Middle frontal gyrus (tissue), 1 donor: ENCODE measurements at regions not wholly inside any gene's neighbourhood (a gene's known extent, or its start where the extent isn't known, plus 50 kb on each side); places are given as distances from the start of the nearest gene placed in this dataset.

ENCODE experiments used
- DNase-seq: peaks from one replicate; pipeline ENCODE4 v3.0.0-alpha.2; 2015; ENCODE audit warnings: low spot score; ENCODE audit errors: extremely low spot score

DNA sequence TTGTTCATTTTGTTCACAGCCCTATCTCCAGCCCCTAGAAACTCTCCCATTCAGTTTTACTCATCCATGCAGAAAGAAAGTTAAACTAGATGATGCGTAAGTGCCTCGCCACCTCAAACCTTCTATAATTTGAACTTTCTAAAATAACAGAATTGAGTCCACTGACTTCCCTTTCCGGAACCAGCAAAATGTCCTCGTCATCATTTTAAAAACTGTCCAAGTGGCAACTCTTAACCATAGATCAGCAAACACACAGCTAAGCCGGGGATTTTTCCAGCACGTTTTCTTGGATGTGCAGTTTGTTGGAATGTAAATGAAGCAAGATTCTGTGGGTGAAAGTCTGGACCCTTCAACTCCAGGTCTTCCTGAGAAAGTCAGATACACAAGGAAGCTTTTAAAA, 369.7 kb upstream of the ERCC4 start:
- DNase-seq: no peak

GRCh38 chr16:13552062-13552959, 367.6 kb upstream of the ERCC4 start:
- DNase-seq: no peak

DNA sequence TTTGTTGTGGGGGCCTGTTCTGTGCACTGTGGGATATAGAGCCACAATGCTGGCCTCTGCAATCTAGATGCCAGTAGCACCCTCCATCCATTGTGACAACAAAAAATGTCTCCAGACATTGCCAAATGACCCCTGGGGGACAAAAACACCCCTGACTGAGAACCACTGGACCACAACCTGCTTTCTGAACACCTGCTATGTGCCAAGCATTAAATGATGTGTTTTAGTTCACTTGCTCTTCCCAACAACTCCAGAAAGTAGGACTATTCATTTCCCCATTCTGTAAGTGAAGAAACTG, 367.0 kb upstream of the ERCC4 start:
- DNase-seq: no peak

DNA sequence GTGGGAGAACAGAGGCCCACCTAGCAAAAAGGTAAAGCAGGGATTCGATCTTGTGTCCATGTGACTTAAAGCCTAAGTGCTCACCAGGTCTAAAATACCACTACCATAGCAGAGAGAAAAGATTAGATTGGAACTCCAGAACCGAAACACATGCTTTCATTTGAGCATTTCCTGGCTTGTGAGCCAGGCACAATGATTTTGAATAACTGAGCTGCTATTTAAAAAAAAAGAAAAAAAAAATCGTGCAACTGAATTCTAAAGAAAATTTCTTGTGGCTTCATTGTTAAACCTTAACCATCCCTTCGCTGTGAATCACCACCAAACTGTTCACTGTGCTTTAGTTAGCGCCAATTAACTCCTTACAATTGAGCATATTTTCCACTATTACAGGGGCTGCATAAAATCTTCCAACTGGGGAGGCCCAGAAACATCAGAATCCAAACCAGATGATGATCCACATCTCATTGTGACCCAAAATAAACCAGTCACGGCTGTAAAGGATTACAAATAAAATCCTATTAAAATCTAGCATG, 366.4 kb upstream of the ERCC4 start:
- DNase-seq: no peak

GRCh38 chr16:13554005-13554404, 365.9 kb upstream of the ERCC4 start:
- DNase-seq: no peak

GRCh38 chr16:13554643-13555042, 365.3 kb upstream of the ERCC4 start:
- DNase-seq: no peak

GRCh38 chr16:13557418-13557817, 362.5 kb upstream of the ERCC4 start:
- no peak for DNase-seq

DNA sequence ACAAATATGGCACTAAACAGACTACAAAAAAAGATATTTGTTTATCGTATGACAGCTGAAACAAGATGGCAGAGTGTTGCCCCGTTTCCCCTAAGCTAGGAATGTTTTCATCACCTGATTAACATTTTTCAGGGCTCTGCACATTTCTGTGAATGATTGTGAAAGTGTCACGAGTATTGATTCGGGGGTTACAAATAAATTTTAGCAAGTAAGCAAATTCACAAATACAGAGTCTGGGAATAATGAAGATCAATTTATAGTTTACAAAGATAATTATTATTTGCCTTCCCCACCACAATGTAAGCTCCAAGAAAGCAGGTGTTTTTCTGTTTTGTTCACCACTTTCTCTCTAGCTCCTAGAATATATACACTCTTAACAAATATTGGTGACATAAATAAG, 361.2 kb upstream of the ERCC4 start:
- DNase-seq: no peak

GRCh38 chr16:13559624-13560023, 360.3 kb upstream of the ERCC4 start:
- DNase-seq: no peak

DNA sequence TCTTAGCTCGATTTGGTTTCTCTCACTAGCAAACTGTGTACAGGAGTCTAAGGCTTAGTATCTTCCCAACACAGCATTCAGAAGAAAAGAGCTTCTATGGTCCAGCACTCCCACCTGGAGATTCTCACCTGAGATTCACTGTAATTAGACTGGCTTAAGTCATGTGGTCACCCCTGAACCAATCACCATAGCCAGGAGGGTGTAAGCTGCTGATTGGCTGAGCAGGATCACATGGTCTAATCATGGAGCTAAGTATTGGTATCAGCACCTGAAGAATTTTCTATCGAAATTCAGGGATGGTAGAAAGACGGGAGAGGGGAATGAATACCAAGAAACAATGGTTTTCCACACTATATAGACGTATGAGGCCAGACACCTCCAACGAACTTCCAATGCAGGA, 359.8 kb upstream of the ERCC4 start:
- no peak for DNase-seq

- no peak for DNase-seq
Observed at GRCh38 chr16:13561291-13562070, 358.5 kb upstream of the ERCC4 start.

- DNase-seq: no peak
Observed at GRCh38 chr16:13568803-13569202, 351.2 kb upstream of the ERCC4 start.

- DNase-seq: no peak
Observed at GRCh38 chr16:13569986-13570385, 350.0 kb upstream of the ERCC4 start.

GRCh38 chr16:13571036-13571435, 348.9 kb upstream of the ERCC4 start:
- DNase-seq: no peak

- no peak for DNase-seq
Observed at GRCh38 chr16:13573903-13574302, 346.1 kb upstream of the ERCC4 start.

DNA sequence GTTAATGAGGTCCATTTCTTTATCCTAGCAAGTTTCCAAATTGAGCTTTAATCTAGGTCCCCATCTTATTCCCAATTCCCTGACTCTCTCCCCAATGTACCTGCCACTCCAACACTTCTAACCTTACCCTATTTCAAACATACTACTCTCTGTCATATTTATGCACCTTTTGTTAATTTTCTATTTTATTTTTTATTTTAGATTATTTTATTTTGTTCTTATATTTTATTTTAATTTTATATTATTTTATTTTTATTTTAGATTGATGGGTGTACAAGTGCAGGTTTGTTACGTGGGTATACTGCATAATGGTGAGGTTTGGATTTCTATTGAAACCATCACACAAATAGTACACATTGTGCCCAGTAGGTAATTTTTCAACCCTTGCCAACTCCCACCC, 333.9 kb upstream of the ERCC4 start:
- no peak for DNase-seq

GRCh38 chr16:13587181-13587580, 332.8 kb upstream of the ERCC4 start:
- DNase-seq: no peak

DNA sequence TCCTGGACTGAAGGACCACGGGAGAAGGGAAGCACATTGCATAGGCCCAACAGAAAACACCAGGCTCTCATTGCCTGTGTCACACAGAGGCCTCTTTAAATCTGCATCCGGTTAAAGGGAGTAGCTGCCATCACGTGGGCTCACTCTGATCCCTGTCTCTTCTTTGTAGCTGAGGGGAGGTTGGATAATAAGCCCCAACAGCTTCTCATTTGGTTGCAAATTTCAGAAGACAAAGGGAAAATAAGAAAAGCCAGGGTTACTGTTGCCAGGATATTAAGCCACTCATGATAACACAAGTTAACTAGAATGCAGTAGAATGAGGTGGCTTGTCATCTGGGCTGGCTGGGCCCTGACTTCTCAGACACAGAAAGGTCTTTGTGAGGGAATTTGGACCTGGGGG, 325.1 kb upstream of the ERCC4 start:
- no peak for DNase-seq

DNA sequence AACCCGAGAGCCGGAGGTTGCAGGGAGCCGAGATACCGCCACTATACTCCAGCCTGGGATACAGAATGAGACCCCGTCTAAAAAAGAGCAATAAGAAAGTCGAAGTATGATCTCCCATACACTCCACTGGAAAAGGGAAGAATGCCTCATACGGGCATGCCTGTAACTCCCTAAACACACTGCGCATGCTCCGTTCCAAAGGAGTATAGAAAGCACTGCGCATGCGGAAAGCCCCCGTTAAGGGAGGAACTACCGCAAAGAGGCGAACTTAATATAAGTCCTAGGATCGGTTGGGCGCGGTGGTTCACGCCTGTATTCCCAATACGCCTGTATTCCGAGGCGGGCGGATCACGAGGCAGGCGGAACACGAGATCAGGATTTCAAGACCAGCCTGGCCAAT, 313.1 kb upstream of the ERCC4 start:
- no peak for DNase-seq

DNA sequence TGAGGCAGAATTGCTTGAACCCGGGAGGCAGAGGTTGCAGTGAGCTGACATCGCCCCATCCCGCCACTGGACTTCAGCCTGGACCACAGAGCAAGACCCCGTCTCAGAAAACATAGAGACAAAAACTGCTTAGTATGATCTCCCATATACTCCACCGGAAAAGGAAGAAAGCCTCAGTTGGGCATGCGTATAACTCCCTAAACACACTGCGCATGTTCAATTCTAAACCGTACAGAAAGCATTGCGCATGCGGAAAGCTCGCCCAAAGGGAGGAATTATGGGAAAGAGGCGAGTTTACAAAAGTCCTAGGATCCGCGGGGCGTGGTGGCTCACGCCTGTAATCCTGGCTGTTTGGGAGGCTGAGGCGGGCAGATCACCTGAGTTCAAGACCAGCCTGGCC, 312.7 kb upstream of the ERCC4 start:
- DNase-seq: no peak

- DNase-seq: no peak
Observed at GRCh38 chr16:13611596-13611995, 308.4 kb upstream of the ERCC4 start.

- DNase-seq: no peak
Observed at GRCh38 chr16:13612623-13613022, 307.3 kb upstream of the ERCC4 start.

- DNase-seq: no peak
Observed at GRCh38 chr16:13613165-13613564, 306.8 kb upstream of the ERCC4 start.
